Peyer's patch (tissue), 4 donors: ENCODE measurements at regions not wholly inside any gene's neighbourhood (a gene's known extent, or its start where the extent isn't known, plus 50 kb on each side); places are given as distances from the start of the nearest gene placed in this dataset.

Experiments used
- CTCF ChIP-seq, 6 experiments: fragments of 450-650 bp in 4 of 6; fragments of 200-600 bp in 2 of 6; sonication (generic) in 1 of 6; IDR thresholded peaks; one replicate each; pipeline ENCODE4 v1.5.1; 2017 to 2019; ENCODE audit warnings: antibody characterized with exemption in 6 of 6, mild to moderate bottlenecking in 3 of 6, moderate library complexity in 1 of 6
- POLR2A ChIP-seq, 2 donors: fragments of 450-650 bp; IDR thresholded peaks; one replicate each; pipeline ENCODE4 v1.5.1; 2017; ENCODE audit warnings: antibody characterized with exemption in 2 of 2, mild to moderate bottlenecking in 2 of 2, moderate library complexity in 2 of 2

GRCh38 chr3:152622811-152623167 lies 212.1 kb upstream of the P2RY1 start:
- no peak for TF ChIP-seq CTCF (IDR thresholded peaks at IDR 0.05)
- no peak for TF ChIP-seq POLR2A (IDR thresholded peaks at IDR 0.05)
